ENCODE measurements at regions not wholly inside any gene's neighbourhood (a gene's known extent, or its start where the extent isn't known, plus 50 kb on each side); places are given as distances from the start of the nearest gene placed in this dataset.
"Not testable (repeated sequence)": the region's sequence is repeated elsewhere in the genome, so short reads cannot be mapped to it uniquely, and the experiment has no call there.

- no peak overlapping the region for H3K27ac ChIP-seq (ENCODE audit: low read depth in 1 of 2, low read length in 2 of 2)
- peaks cover 2% of the 10 kb centered on the region for H3K9me3 ChIP-seq (ENCODE audit: control insufficient read depth, low read length)
- no peaks in the 10 kb centered on the region for H3K4me1 ChIP-seq (ENCODE audit: control insufficient read depth in 1 of 2, insufficient read depth in 2 of 2, low read length in 2 of 2)
- ATAC-seq (ENCODE audit: low FRiP score) (no peak), DNase-seq (no peak)
- no peak overlapping the region for H3K4me3 ChIP-seq (ENCODE audit: low read length in 2 of 2)
- H3K36me3 ChIP-seq (ENCODE audit: control insufficient read depth in 1 of 2, insufficient read depth in 2 of 2, low read length in 1 of 2), result no peaks in the 10 kb centered on the region
- no peaks in the 10 kb centered on the region for H3K27me3 ChIP-seq (ENCODE audit: control insufficient read depth in 1 of 2, insufficient read depth in 2 of 2, low read length in 1 of 2)
- 77 to 80% methylated on average over 2 of the region's 2 CpGs for WGBS, 2 donors
- intact Hi-C loops (cut with DNase I), result no loop called here
These were observed 92.5 kb upstream of the RORB start for GRCh38 chr9:74404620-74405019.

- H3K9me3 ChIP-seq (ENCODE audit: control insufficient read depth, low read length), result peaks cover 2% of the 10 kb centered on the region
- no peak overlapping the region for H3K4me3 ChIP-seq (ENCODE audit: low read length in 2 of 2)
- H3K36me3 ChIP-seq (ENCODE audit: control insufficient read depth in 1 of 2, insufficient read depth in 2 of 2, low read length in 1 of 2), result no peaks in the 10 kb centered on the region
- WGBS, 2 donors, result 75 to 77% methylated on average over 3 of the region's 3 CpGs
- DNase-seq (no peak), ATAC-seq (ENCODE audit: low FRiP score) (no peak)
- no peak overlapping the region for H3K27ac ChIP-seq (ENCODE audit: low read depth in 1 of 2, low read length in 2 of 2)
- H3K4me1 ChIP-seq (ENCODE audit: control insufficient read depth in 1 of 2, insufficient read depth in 2 of 2, low read length in 2 of 2), result no peaks in the 10 kb centered on the region
- no peaks in the 10 kb centered on the region for H3K27me3 ChIP-seq (ENCODE audit: control insufficient read depth in 1 of 2, insufficient read depth in 2 of 2, low read length in 1 of 2)
- intact Hi-C loops (cut with DNase I), result no loop called here
These were observed 90.0 kb upstream of the RORB start for GRCh38 chr9:74407166-74407565.

GRCh38 chr9:74412236-74412979, 84.7 kb upstream of the RORB start:
- intact Hi-C loops (cut with DNase I), result no loop called here
- H3K9me3 ChIP-seq (ENCODE audit: control insufficient read depth, low read length), result no peaks in the 10 kb centered on the region
- no peak overlapping the region for H3K27ac ChIP-seq (ENCODE audit: low read depth in 1 of 2, low read length in 2 of 2)
- ATAC-seq (ENCODE audit: low FRiP score) (no peak), DNase-seq (no peak)
- WGBS, 2 donors, result 51 to 72% methylated on average over 3 of the region's 3 CpGs
- H3K36me3 ChIP-seq (ENCODE audit: control insufficient read depth in 1 of 2, insufficient read depth in 2 of 2, low read length in 1 of 2), result no peaks in the 10 kb centered on the region
- no peaks in the 10 kb centered on the region for H3K4me1 ChIP-seq (ENCODE audit: control insufficient read depth in 1 of 2, insufficient read depth in 2 of 2, low read length in 2 of 2)
- H3K4me3 ChIP-seq (ENCODE audit: low read length in 2 of 2), result no peak overlapping the region
- no peaks in the 10 kb centered on the region for H3K27me3 ChIP-seq (ENCODE audit: control insufficient read depth in 1 of 2, insufficient read depth in 2 of 2, low read length in 1 of 2)

GRCh38 chr9:74413876-74414275, 83.3 kb upstream of the RORB start:
- Histone ChIP-seq H3K4me3 (ENCODE audit: low read length in 2 of 2) (no peak overlapping the region), H3K9me3 (ENCODE audit: control insufficient read depth, low read length) (no peaks in the 10 kb centered on the region), H3K27ac (ENCODE audit: low read depth in 1 of 2, low read length in 2 of 2) (no peak overlapping the region), H3K4me1 (ENCODE audit: control insufficient read depth in 1 of 2, insufficient read depth in 2 of 2, low read length in 2 of 2) (no peaks in the 10 kb centered on the region), H3K27me3 (ENCODE audit: control insufficient read depth in 1 of 2, insufficient read depth in 2 of 2, low read length in 1 of 2) (no peaks in the 10 kb centered on the region), H3K36me3 (ENCODE audit: control insufficient read depth in 1 of 2, insufficient read depth in 2 of 2, low read length in 1 of 2) (no peaks in the 10 kb centered on the region)
- no peak for ATAC-seq (ENCODE audit: low FRiP score)
- no peak for DNase-seq
- 53 to 60% methylated on average over 1 of the region's 1 CpG for WGBS, 2 donors
- intact Hi-C loops (cut with DNase I), result no loop called here

- WGBS, 2 donors, result 59 to 82% methylated on average over 1 of the region's 1 CpG
- H3K36me3 ChIP-seq (ENCODE audit: control insufficient read depth in 1 of 2, insufficient read depth in 2 of 2, low read length in 1 of 2), result no peaks in the 10 kb centered on the region
- DNase-seq (no peak), ATAC-seq (ENCODE audit: low FRiP score) (no peak)
- intact Hi-C loops (cut with DNase I), result no loop called here
- no peaks in the 10 kb centered on the region for H3K4me1 ChIP-seq (ENCODE audit: control insufficient read depth in 1 of 2, insufficient read depth in 2 of 2, low read length in 2 of 2)
- no peak overlapping the region for H3K4me3 ChIP-seq (ENCODE audit: low read length in 2 of 2)
- H3K27ac ChIP-seq (ENCODE audit: low read depth in 1 of 2, low read length in 2 of 2), result no peak overlapping the region
- H3K9me3 ChIP-seq (ENCODE audit: control insufficient read depth, low read length), result no peaks in the 10 kb centered on the region
- no peaks in the 10 kb centered on the region for H3K27me3 ChIP-seq (ENCODE audit: control insufficient read depth in 1 of 2, insufficient read depth in 2 of 2, low read length in 1 of 2)
These were observed 82.8 kb upstream of the RORB start for GRCh38 chr9:74414325-74414724.

- Histone ChIP-seq H3K4me1 (ENCODE audit: control insufficient read depth in 1 of 2, insufficient read depth in 2 of 2, low read length in 2 of 2) (no peaks in the 10 kb centered on the region), H3K9me3 (ENCODE audit: control insufficient read depth, low read length) (no peaks in the 10 kb centered on the region), H3K4me3 (ENCODE audit: low read length in 2 of 2) (no peak overlapping the region), H3K27me3 (ENCODE audit: control insufficient read depth in 1 of 2, insufficient read depth in 2 of 2, low read length in 1 of 2) (no peaks in the 10 kb centered on the region), H3K27ac (ENCODE audit: low read depth in 1 of 2, low read length in 2 of 2) (no peak overlapping the region), H3K36me3 (ENCODE audit: control insufficient read depth in 1 of 2, insufficient read depth in 2 of 2, low read length in 1 of 2) (no peaks in the 10 kb centered on the region)
- DNase-seq (no peak), ATAC-seq (ENCODE audit: low FRiP score) (no peak)
- intact Hi-C loops (cut with DNase I), result no loop called here
These were observed 81.1 kb upstream of the RORB start for GRCh38 chr9:74415995-74416394.

- H3K27me3 ChIP-seq (ENCODE audit: control insufficient read depth in 1 of 2, insufficient read depth in 2 of 2, low read length in 1 of 2); intact Hi-C loops (cut with DNase I); H3K27ac ChIP-seq (ENCODE audit: low read depth in 1 of 2, low read length in 2 of 2); H3K9me3 ChIP-seq (ENCODE audit: control insufficient read depth, low read length); ATAC-seq (ENCODE audit: low FRiP score); H3K4me3 ChIP-seq (ENCODE audit: low read length in 2 of 2); DNase-seq; H3K4me1 ChIP-seq (ENCODE audit: control insufficient read depth in 1 of 2, insufficient read depth in 2 of 2, low read length in 2 of 2); H3K36me3 ChIP-seq (ENCODE audit: control insufficient read depth in 1 of 2, insufficient read depth in 2 of 2, low read length in 1 of 2): not testable (repeated sequence)
- 82% methylated on average over 16 of the region's 16 CpGs for WGBS, 2 donors
These were observed 72.6 kb upstream of the RORB start for GRCh38 chr9:74424488-74424887.

- intact Hi-C loops (cut with DNase I), result no loop called here
- ATAC-seq (ENCODE audit: low FRiP score), result no peak
- no peaks in the 10 kb centered on the region for H3K36me3 ChIP-seq (ENCODE audit: control insufficient read depth in 1 of 2, insufficient read depth in 2 of 2, low read length in 1 of 2)
- H3K27ac ChIP-seq (ENCODE audit: low read depth in 1 of 2, low read length in 2 of 2), result no peak overlapping the region
- H3K4me3 ChIP-seq (ENCODE audit: low read length in 2 of 2), result no peak overlapping the region
- no peaks in the 10 kb centered on the region for H3K4me1 ChIP-seq (ENCODE audit: control insufficient read depth in 1 of 2, insufficient read depth in 2 of 2, low read length in 2 of 2)
- H3K27me3 ChIP-seq (ENCODE audit: control insufficient read depth in 1 of 2, insufficient read depth in 2 of 2, low read length in 1 of 2), result no peaks in the 10 kb centered on the region
- 82 to 88% methylated on average over 1 of the region's 1 CpG for whole genome bisulfite sequencing, 2 donors
- H3K9me3 ChIP-seq (ENCODE audit: control insufficient read depth, low read length), result no peaks in the 10 kb centered on the region
- no peak for DNase-seq
These were observed 65.7 kb upstream of the RORB start for GRCh38 chr9:74431467-74431866.

- no peaks in the 10 kb centered on the region for H3K9me3 ChIP-seq (ENCODE audit: control insufficient read depth, low read length)
- no peaks in the 10 kb centered on the region for H3K36me3 ChIP-seq (ENCODE audit: control insufficient read depth in 1 of 2, insufficient read depth in 2 of 2, low read length in 1 of 2)
- no peak overlapping the region for H3K27ac ChIP-seq (ENCODE audit: low read depth in 1 of 2, low read length in 2 of 2)
- ATAC-seq (ENCODE audit: low FRiP score) (no peak), DNase-seq (no peak)
- WGBS, 2 donors, result 65% methylated on average over 2 of the region's 2 CpGs
- no peak overlapping the region for H3K4me3 ChIP-seq (ENCODE audit: low read length in 2 of 2)
- no peaks in the 10 kb centered on the region for H3K4me1 ChIP-seq (ENCODE audit: control insufficient read depth in 1 of 2, insufficient read depth in 2 of 2, low read length in 2 of 2)
- no peaks in the 10 kb centered on the region for H3K27me3 ChIP-seq (ENCODE audit: control insufficient read depth in 1 of 2, insufficient read depth in 2 of 2, low read length in 1 of 2)
- intact Hi-C loops (cut with DNase I), result no loop called here
These were observed 53.9 kb upstream of the RORB start for GRCh38 chr9:74443036-74443750.
